B cell (primary cell): ENCODE measurements at regions not wholly inside any gene's neighbourhood (a gene's known extent, or its start where the extent isn't known, plus 50 kb on each side); places are given as distances from the start of the nearest gene placed in this dataset.

Experiments used
- ATAC-seq: fragments of 200-7000 bp; cut with Tn5 transposase; one replicate; pipeline ENCODE4 v1.10.0; 2021; ENCODE audit warnings: low read depth, mild to moderate bottlenecking, moderate number of reproducible peaks, moderate library complexity
- CTCF ChIA-PET: fragments of 350-600 bp; sonication (Branson Sonifier 250); formaldehyde crosslinking; loops from one replicate; lab custom pipeline; 2021; ENCODE audit warnings: antibody characterized with exemption, inconsistent platforms; lab: Charles Lee
- POLR2A ChIA-PET: fragments of 350-600 bp; sonication (Branson Sonifier 250); formaldehyde crosslinking; loops from one replicate; lab custom pipeline; 2021; ENCODE audit warnings: antibody characterized with exemption; lab: Charles Lee
- DNase-seq: peaks from one replicate; pipeline ENCODE4 v3.0.0; 2013
- H2AFZ ChIP-seq: 2 replicates; pipeline ENCODE4 v1.6.1; 2012; ENCODE audit warnings: mild to moderate bottlenecking, low read depth, low read length; ENCODE audit not compliant: insufficient read depth, poor library complexity, severe bottlenecking
- H3K27ac ChIP-seq, 2 donors: 1 replicate in 1 of 2; 2 replicates in 1 of 2; pipeline ENCODE4 v1.5.1; 2012 to 2013; ENCODE audit warnings: low read length in 2 of 2, mild to moderate bottlenecking in 2 of 2, moderate library complexity in 1 of 2
- H3K27me3 ChIP-seq, 4 experiments: fragments of 200-600 bp in 1 of 4; sonication (generic) in 1 of 4; replicated peaks in 1 of 4; 1 replicate in 2 of 4; 2 replicates in 2 of 4; pipeline versions ENCODE4 v1.6.1 to v1.7.0; 2013 to 2016; ENCODE audit warnings: low read length in 3 of 4, mild to moderate bottlenecking in 2 of 4, mixed read lengths in 1 of 4, moderate library complexity in 1 of 4; ENCODE audit not compliant: insufficient read depth in 4 of 4, control insufficient read depth in 3 of 4; ENCODE audit errors: control extremely low read depth in 1 of 4
- H3K36me3 ChIP-seq, 2 experiments: replicated peaks in 1 of 2; 1 replicate in 1 of 2; 2 replicates in 1 of 2; pipeline versions ENCODE4 v1.6.1 to v1.7.1; 2013; ENCODE audit warnings: low read length in 1 of 2; ENCODE audit not compliant: insufficient read depth in 2 of 2, control insufficient read depth in 1 of 2; ENCODE audit errors: control extremely low read depth in 1 of 2, extremely low read depth in 1 of 2
- H3K4me1 ChIP-seq, 2 donors: fragments of 200-600 bp in 1 of 2; sonication (generic) in 1 of 2; 1 replicate in 1 of 2; 2 replicates in 1 of 2; pipeline versions ENCODE4 v1.5.1 to v1.6.1; 2013 to 2017; ENCODE audit warnings: low read length in 2 of 2; ENCODE audit not compliant: control insufficient read depth in 2 of 2, insufficient read depth in 2 of 2
- H3K4me2 ChIP-seq: replicated peaks from 2 replicates; pipeline ENCODE3; 2012; ENCODE audit warnings: mild to moderate bottlenecking, low read depth, low read length; ENCODE audit not compliant: poor library complexity, severe bottlenecking
- H3K4me3 ChIP-seq, 5 experiments: fragments of 200-600 bp in 1 of 5; sonication (generic) in 1 of 5; 1 replicate in 3 of 5; 2 replicates in 2 of 5; pipeline versions ENCODE4 v1.5.1 to v1.7.0; 2011 to 2016; ENCODE audit warnings: low read length in 4 of 5, mild to moderate bottlenecking in 4 of 5, low read depth in 2 of 5, control low read depth in 1 of 5, moderate library complexity in 1 of 5; ENCODE audit not compliant: insufficient read depth in 1 of 5; ENCODE audit errors: control extremely low read depth in 1 of 5, extremely low read depth in 1 of 5
- H3K79me2 ChIP-seq: fragments of 200-600 bp; sonication (generic); one replicate; pipeline ENCODE4 v1.6.0; 2016; ENCODE audit warnings: low read length; ENCODE audit not compliant: control insufficient read depth, insufficient read depth
- H3K9ac ChIP-seq: fragments of 200-600 bp; sonication (generic); 2 replicates; pipeline ENCODE4 v1.6.1; 2017; ENCODE audit warnings: mild to moderate bottlenecking, low read length, moderate library complexity
- H3K9me3 ChIP-seq, 3 donors: one replicate each; pipeline versions ENCODE4 v1.6.1 to v1.7.1; 2013; ENCODE audit warnings: low read length in 2 of 3; ENCODE audit not compliant: control insufficient read depth in 2 of 3, insufficient read depth in 1 of 3; ENCODE audit errors: control extremely low read depth in 1 of 3
- H4K20me1 ChIP-seq: 2 replicates; pipeline ENCODE4 v1.6.0; 2012; ENCODE audit warnings: mild to moderate bottlenecking, low read length; ENCODE audit not compliant: insufficient read depth, control insufficient read depth, poor library complexity, severe bottlenecking
- H3K27ac Mint-ChIP-seq: one replicate; pipeline ENCODE4 v1.8.0; 2021; ENCODE audit warnings: mixed read lengths
- H3K27me3 Mint-ChIP-seq: one replicate; pipeline ENCODE4 v1.8.0; 2021; ENCODE audit warnings: mixed read lengths
- H3K4me1 Mint-ChIP-seq: one replicate; pipeline ENCODE4 v1.8.0; 2021; ENCODE audit warnings: mixed read lengths
- H3K4me3 Mint-ChIP-seq: one replicate; pipeline ENCODE4 v1.8.0; 2021; ENCODE audit warnings: mixed read lengths
- H3K9me3 Mint-ChIP-seq: one replicate; pipeline ENCODE4 v1.8.0; 2022; ENCODE audit warnings: mixed read lengths; ENCODE audit not compliant: insufficient read depth
- CTCF ChIP-seq: fragments of 200-600 bp; IDR thresholded peaks from one replicate; pipeline ENCODE4 v1.8.0; 2022; ENCODE audit warnings: antibody characterized with exemption, mild to moderate bottlenecking
- EZH2 ChIP-seq: IDR thresholded peaks from 2 replicates; pipeline ENCODE4 v1.6.1; 2012; ENCODE audit warnings: borderline replicate concordance, low read depth, mild to moderate bottlenecking, moderate library complexity, low read length; ENCODE audit not compliant: insufficient read depth, poor library complexity, severe bottlenecking
- WGBS: methylation state at CpG from one replicate; pipeline ENCODE4 v1.1.5; 2013; ENCODE audit warnings: missing lambda C conversion rate; ENCODE audit not compliant: insufficient coverage; 5-methylcytosine and 5-hydroxymethylcytosine counted together
- intact Hi-C: fragments of 100-400 bp; cut with micrococcal nuclease; formaldehyde crosslinking; loops from one replicate; pipeline ENCODE4 v1.10.0; 2022

GRCh38 chr3:5431146-5431545 is 243.6 kb downstream of the EDEM1 start:
- POLR2A ChIA-PET: no interaction called here
- no peak for DNase-seq
- Mint-ChIP-seq H3K4me3 (no peak overlapping the region), H3K27ac (no peak overlapping the region), H3K27me3 (peaks cover 3% of the 10 kb centered on the region), H3K9me3 (no peaks in the 10 kb centered on the region), H3K4me1 (peaks cover 23% of the 10 kb centered on the region)
- peaks cover 21 to 23% of the 10 kb centered on the region in 2 donors for H3K4me1 ChIP-seq
- no peaks in the 10 kb centered on the region for H3K79me2 ChIP-seq
- no peak overlapping the region for H2AFZ ChIP-seq
- H3K36me3 ChIP-seq: no peaks in the 10 kb centered on the region
- H4K20me1 ChIP-seq: no peaks in the 10 kb centered on the region
- H3K4me3 ChIP-seq: no peak overlapping the region
- H3K9me3 ChIP-seq: no peaks in the 10 kb centered on the region
- H3K4me2 ChIP-seq: no peak overlapping the region
- no peak for ATAC-seq
- CTCF ChIA-PET: no interaction called here
- no peak overlapping the region for H3K27ac ChIP-seq
- intact Hi-C loops: no loop called here
- WGBS: 93% methylated on average over 3 of the region's 4 CpGs
- no peak overlapping the region for H3K9ac ChIP-seq
- TF ChIP-seq CTCF: no peak
- no peak for TF ChIP-seq EZH2
- H3K27me3 ChIP-seq: peaks cover 0 to 7% (median 0%) of the 10 kb centered on the region in 4 experiments

GRCh38 chr3:5431811-5432378 is 244.4 kb downstream of the EDEM1 start:
- intact Hi-C loops: no loop called here
- H3K36me3 ChIP-seq: no peaks in the 10 kb centered on the region
- ATAC-seq (no peak), DNase-seq (no peak)
- H3K27ac Mint-ChIP-seq: no peak overlapping the region
- no peak overlapping the region for H3K4me3 Mint-ChIP-seq
- no peak overlapping the region for H2AFZ ChIP-seq
- H3K4me3 ChIP-seq: no peak overlapping the region
- no peaks in the 10 kb centered on the region for H4K20me1 ChIP-seq
- H3K4me1 Mint-ChIP-seq: peaks cover 17% of the 10 kb centered on the region
- H3K27me3 Mint-ChIP-seq: no peaks in the 10 kb centered on the region
- no peaks in the 10 kb centered on the region for H3K9me3 ChIP-seq
- H3K9me3 Mint-ChIP-seq: no peaks in the 10 kb centered on the region
- no peak overlapping the region for H3K4me2 ChIP-seq
- H3K79me2 ChIP-seq: no peaks in the 10 kb centered on the region
- 93% methylated on average over 2 of the region's 5 CpGs for WGBS
- H3K9ac ChIP-seq: no peak overlapping the region
- H3K27ac ChIP-seq: no peak overlapping the region
- H3K27me3 ChIP-seq: peaks cover 0 to 7% (median 0%) of the 10 kb centered on the region in 4 experiments
- ChIA-PET CTCF (no interaction called here), POLR2A (no interaction called here)
- TF ChIP-seq EZH2: no peak
- TF ChIP-seq CTCF: no peak
- peaks cover 17% of the 10 kb centered on the region in 2 donors for H3K4me1 ChIP-seq
